ENCODE measurements at regions not wholly inside any gene's neighbourhood (a gene's known extent, or its start where the extent isn't known, plus 50 kb on each side); places are given as distances from the start of the nearest gene placed in this dataset.

DNA sequence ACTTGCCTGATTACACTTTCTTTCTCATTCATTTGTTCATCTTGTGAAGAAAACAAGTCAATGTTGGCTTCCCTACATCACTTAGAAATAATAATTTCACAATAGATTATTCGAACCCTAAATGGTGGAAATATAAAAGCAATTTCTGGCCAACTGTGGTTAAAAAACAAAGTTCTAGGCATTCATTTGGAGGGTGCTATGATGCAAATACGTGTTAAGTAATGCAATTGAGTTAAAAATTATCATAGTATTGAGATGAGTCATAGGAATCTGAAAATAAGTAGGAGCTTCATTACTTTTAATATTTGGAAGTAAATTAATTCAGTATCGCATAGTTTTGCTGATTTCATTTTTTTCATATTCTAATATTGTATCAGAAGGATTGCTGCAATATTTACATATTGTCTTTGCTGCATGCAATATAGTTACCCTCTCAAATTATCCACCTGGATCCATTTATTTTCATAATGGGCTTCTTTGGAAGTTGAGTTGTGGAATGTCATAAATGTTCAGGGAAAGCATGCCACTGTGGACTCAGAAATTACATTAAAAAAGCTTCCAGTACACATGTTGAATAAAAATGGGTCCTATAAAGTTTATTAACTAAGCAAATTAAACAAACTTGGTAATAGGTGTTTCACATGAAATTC lies 647.7 kb upstream of the WWC1 start:
- peak; percentile 39 for DNase-seq (ENCODE audit: low spot score)

- DNase-seq (ENCODE audit: low spot score) = no peak
These were observed 646.8 kb upstream of the WWC1 start for GRCh38 chr5:167644619-167645018.

DNA sequence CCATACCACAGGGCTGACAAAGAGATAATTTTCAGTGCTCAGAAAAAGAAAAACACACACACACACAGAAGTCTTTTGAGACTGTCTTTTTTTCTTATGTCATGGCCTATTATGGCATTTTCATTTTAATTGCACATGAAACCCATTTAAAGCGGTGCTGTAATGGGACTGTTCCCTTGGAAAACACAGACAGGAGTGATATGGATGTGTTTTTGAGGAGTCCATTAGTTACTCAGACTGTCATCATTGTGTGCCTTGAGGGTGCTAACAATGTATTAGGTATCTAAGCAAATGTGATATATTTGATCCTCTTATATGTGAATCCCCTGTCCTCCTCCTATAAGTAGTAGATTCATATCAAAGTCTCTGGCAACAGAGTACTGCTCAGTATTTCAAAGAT lies 642.0 kb upstream of the WWC1 start:
- DNase-seq (ENCODE audit: low spot score) = no peak

- DNase-seq (ENCODE audit: low spot score) = no peak
These were observed 638.8 kb upstream of the WWC1 start for GRCh38 chr5:167652690-167653089.

DNA sequence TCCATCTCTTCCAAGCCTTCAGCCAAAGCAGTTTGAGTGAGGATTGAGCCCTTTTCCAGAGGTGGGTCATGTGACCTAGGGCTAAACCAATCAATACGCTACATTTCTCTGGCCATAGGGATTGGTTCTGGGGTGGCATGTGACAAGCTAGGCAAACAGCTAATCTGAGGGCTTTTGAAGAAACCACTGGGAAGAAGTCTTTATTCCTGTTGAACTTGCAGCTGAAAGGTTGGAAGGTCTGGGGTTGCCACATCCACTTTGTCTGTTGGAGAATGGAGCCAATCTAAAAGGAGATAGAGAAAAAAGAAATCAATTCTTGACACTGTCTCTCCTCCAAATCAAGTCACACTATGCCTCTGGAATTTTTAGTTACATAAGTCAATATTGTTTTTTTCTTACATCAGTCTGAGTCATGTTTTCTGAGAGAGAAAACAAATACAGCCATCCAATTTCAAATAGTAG lies 637.8 kb upstream of the WWC1 start:
- DNase-seq (ENCODE audit: low spot score) = peak; percentile 20

DNA sequence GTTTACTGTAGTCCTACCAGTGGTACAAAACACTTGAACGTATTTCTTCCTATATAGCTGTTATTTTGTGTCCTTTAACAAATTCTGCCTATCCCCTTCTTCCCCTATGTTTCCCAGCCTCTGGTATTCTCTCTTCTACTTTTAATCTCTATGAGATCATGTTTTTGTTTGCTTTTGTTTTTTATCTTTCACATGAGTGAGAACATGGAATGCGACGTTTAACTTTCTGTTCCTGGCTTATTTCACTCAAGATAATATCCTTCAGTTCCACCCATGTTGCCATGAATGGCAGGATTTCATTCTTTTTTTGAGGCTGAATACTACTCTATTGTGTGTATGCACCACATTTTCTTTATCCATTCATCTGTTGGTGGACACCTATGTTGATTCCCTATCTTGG lies 634.4 kb upstream of the WWC1 start:
- DNase-seq (ENCODE audit: low spot score) = no peak

GRCh38 chr5:167658889-167659288 lies 632.6 kb upstream of the WWC1 start:
- DNase-seq (ENCODE audit: low spot score) = peak; percentile 20

- DNase-seq (ENCODE audit: low spot score) = no peak
These were observed 629.8 kb upstream of the WWC1 start for GRCh38 chr5:167661605-167662004.

- DNase-seq (ENCODE audit: low spot score) = no peak
These were observed 627.1 kb upstream of the WWC1 start for GRCh38 chr5:167664222-167664804.

GRCh38 chr5:167665841-167666375 lies 625.5 kb upstream of the WWC1 start:
- DNase-seq (ENCODE audit: low spot score) = no peak

DNA sequence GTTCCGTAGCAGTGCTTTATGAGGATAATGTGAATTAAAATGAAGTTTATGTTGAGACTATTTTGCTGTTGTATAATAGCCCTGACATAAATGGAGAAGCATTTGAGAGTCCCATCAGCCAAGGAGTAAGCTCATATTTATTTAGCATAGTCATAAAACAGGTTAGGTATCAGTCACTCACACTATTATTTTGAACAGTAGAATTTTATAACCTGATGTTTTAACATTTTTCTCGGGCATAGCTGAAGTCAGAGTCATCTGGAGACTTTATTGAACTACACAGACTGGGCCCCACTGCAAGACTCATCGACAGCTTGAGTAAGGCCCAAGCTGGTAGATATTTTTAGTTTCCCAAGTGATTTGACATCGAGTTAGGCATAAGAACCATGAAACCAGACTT lies 620.3 kb upstream of the WWC1 start:
- peak; percentile 54 for DNase-seq (ENCODE audit: low spot score)

GRCh38 chr5:167673942-167674341 lies 617.5 kb upstream of the WWC1 start:
- no peak for DNase-seq (ENCODE audit: low spot score)

- no peak for DNase-seq (ENCODE audit: low spot score)
These were observed 613.0 kb upstream of the WWC1 start for GRCh38 chr5:167678481-167678880.

DNA sequence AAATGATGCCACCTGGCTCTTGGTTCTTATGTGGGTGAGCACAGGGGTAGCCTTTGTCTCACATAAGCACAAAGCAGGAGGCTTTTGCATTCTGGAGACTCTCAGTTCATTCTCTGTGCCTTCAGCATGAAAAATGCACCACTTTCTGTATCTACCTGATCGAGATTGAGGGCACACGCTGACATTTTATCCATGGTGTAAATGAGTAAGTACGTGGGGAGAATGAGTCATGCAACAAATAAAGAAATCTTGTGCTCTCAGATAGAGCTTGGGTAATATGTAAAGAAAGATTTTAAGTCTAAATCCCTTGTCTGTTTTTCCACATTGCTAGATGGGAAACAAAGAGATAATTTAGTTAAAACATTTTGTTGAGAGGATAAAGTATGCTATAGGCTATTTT lies 607.2 kb upstream of the WWC1 start:
- no peak for DNase-seq (ENCODE audit: low spot score)

DNA sequence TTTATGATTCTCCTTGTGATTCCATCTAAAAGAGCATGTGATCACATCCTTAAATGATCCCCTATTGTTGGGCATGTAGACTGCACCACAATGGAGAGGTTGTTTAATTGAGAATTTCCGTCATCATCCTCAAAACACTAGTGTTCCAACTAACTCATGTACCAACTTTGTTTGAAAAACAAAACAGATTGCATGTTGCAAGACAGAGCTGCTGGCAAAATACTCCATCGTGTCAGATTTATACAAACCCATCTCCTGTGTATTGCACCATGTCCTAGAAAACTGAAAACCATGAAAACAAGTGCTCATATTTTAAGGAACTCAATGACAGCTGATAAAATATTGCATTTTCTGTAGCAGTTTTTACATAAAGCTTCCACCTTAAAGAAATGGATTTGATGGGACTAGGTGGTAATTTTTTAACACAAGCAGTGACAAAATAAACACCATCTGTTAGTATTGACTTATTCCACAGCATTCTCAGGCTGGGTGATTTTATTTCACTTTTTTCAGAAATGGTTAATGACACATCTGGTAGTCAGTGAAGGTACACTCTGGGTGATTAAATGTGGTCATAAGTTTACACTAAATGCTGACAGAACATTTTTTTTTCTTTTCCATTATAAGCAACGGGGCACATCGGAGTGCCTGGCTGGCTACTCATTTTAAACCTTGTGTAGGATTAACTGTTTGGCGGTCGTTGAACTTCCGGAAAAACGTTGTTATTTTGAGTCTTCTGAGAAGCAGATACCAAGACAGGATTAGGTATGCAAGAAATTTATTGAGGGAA lies 602.9 kb upstream of the WWC1 start:
- peak; percentile 20 for DNase-seq (ENCODE audit: low spot score)

GRCh38 chr5:167694325-167695147 lies 596.9 kb upstream of the WWC1 start:
- DNase-seq (ENCODE audit: low spot score) = no peak

DNA sequence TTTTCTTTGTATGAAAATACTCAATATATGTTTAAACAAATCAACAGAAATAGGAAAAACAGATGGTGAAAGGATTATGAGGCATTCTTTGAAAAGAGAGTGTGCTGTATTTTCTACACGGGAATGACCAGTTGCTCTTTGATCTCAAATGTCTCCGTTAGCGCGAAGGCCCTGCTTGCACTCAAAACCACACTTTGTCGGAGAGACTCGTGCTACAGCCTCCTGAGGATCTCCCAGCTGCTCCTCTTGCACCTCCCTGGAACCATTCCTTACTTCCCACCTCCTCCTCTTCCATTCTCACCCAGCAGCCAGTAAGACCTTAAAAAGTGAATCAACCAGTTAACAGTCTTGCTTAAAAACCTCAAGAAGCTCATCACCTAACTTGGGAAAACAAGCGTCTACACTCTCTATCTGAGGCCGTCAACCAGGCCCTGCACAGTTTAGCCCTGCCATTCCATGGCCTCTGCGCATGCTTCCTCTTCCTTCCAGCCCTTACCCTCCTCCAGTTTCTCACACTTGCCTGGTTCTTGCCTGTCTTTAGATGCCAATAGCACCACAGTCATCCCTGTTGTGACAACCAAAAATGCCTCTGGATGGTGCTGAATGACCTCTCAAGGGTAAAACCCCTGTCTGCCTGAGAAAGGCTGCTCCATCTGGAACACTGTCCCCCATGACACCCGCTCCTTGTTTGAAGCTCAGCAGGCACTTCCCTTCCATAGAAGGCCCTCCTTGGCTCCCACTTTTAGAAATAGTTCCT lies 594.7 kb upstream of the WWC1 start:
- no peak for DNase-seq (ENCODE audit: low spot score)

- DNase-seq (ENCODE audit: low spot score) = peak; percentile 79
These were observed 592.0 kb upstream of the WWC1 start for GRCh38 chr5:167699432-167699831.

DNA sequence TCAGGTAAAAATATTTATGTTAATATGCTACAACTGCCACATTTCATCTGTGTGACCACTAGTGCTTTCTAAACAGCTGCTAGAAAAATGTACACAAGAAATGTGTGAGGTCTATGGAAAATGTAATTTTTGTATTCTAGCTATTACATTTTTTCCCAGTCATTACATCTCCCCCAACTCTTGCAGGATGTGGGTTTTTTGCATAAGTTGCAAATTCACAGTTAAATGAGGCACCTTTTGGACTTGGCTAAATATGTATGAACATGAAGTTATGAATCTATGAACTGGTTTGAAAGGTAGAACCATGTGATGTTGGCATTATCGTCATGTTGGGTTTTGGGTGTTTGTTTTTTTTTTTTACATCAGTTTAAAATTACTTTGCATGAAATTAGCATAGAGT lies 590.4 kb upstream of the WWC1 start:
- no peak for DNase-seq (ENCODE audit: low spot score)

DNA sequence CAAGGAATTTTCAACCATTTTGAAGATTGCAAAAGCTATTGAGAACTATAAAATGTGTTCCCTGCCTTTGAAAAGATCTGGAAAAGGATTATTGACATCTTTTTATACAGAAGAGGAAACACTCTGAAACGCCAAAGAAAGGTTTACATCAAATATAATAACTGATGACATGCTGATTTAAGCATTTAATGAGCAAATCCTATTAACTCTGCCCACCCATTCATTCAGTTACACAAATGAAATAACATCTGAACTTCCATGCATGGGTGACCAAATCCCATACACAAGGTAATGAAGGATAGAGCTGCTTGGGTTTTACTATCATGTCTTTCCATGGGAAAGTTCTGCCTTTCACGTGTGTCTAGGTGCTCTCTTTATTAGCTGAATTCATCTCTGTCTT lies 589.4 kb upstream of the WWC1 start:
- no peak for DNase-seq (ENCODE audit: low spot score)

DNA sequence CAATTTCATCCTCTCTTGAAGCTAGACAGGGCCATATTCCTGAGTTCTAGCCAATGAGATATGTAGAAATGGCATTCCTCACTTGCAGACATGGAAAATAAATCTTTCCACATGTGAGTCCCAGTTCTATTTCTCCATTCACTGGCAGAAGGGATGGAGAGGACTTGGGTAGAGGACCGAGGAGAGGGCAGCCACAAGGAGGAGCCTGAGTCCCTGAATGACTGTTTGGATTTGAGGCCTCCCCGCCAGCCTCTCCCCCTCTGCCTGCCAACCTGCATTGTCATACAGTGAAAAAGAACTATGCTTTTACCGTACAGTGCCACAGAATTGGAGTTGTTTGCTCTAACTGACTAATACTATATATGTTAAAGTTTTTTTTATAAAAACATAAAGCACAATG lies 583.0 kb upstream of the WWC1 start:
- DNase-seq (ENCODE audit: low spot score) = no peak

Measured in GM03348 (cell line).